Adrenal gland (tissue), 9 donors: ENCODE measurements at regions not wholly inside any gene's neighbourhood (a gene's known extent, or its start where the extent isn't known, plus 50 kb on each side); places are given as distances from the start of the nearest gene placed in this dataset.

ENCODE experiments used
- DNase-seq, 7 donors: peaks; one replicate each; pipeline ENCODE4 v3.0.0-alpha.2; 2019 to 2020
- H3K27ac ChIP-seq, 5 donors: fragments of 200-600 bp; sonication (generic) in 4 of 5; 1 replicate in 3 of 5; 2 replicates in 2 of 5; pipeline versions ENCODE4 v1.5.1 to v1.8.0; 2016 to 2020; ENCODE audit warnings: mild to moderate bottlenecking in 1 of 5
- H3K27me3 ChIP-seq: fragments of 200-600 bp; 2 replicates; pipeline ENCODE4 v1.8.0; 2021
- H3K36me3 ChIP-seq, 2 donors: fragments of 200-600 bp; replicated peaks in 1 of 2; 1 replicate in 1 of 2; 2 replicates in 1 of 2; pipeline versions ENCODE4 v1.5.1 to v1.8.0; 2018 to 2022
- H3K4me1 ChIP-seq, 2 donors: fragments of 200-600 bp; replicated peaks in 1 of 2; 1 replicate in 1 of 2; 2 replicates in 1 of 2; pipeline versions ENCODE4 v1.5.1 to v1.8.0; 2018 to 2021
- H3K4me3 ChIP-seq, 4 donors: fragments of 200-600 bp; sonication (generic) in 3 of 4; one replicate each; pipeline ENCODE4 v1.5.1; 2016 to 2018
- H3K9me3 ChIP-seq, 3 donors: fragments of 200-600 bp; sonication (generic) in 1 of 3; replicated peaks in 1 of 3; 1 replicate in 2 of 3; 2 replicates in 1 of 3; pipeline versions ENCODE4 v1.5.1 to v1.8.0; 2016 to 2021
- POLR2A ChIP-seq, 2 donors: fragments of 450-650 bp; IDR thresholded peaks; one replicate each; pipeline ENCODE4 v1.6.1; 2017; ENCODE audit warnings: antibody characterized with exemption in 2 of 2, mild to moderate bottlenecking in 2 of 2, moderate library complexity in 1 of 2
- WGBS, 4 donors: extraction: QIAGEN DNeasy Blood & Tissue Kit in 2 of 4; methylation state at CpG; one replicate each; pipeline versions ENCODE4 v1.1.5 to v1.1.7; 2013 to 2017; 5-methylcytosine and 5-hydroxymethylcytosine counted together
- intact Hi-C, 2 donors: fragments of 100-400 bp; cut with DNase I; formaldehyde crosslinking; loops; one replicate each; pipeline versions ENCODE4 v1.14.1 to v1.15.0; 2022 to 2023
- TF ChIP-seq, protein P1 (sequence below), 6 experiments: fragments of 450-650 bp in 4 of 6; fragments of 200-600 bp in 2 of 6; sonication (generic) in 1 of 6; IDR thresholded peaks; 1 replicate in 5 of 6; 2 replicates in 1 of 6; pipeline versions ENCODE4 v1.5.1 to v1.8.0; 2016 to 2021; ENCODE audit warnings: antibody characterized with exemption in 6 of 6, mild to moderate bottlenecking in 2 of 6, moderate library complexity in 1 of 6
- donor health status: healthy with polysubstance abuse.
- donor health status: Bipolar disorder and iron deficiency.
- donor health status: DM: yes; HTN: yes; CAD: no.
- donor health status: DM: no; HTN: no; CAD: no.
- donor health status: DM: no; HTN: no; CAD: no.

DNA sequence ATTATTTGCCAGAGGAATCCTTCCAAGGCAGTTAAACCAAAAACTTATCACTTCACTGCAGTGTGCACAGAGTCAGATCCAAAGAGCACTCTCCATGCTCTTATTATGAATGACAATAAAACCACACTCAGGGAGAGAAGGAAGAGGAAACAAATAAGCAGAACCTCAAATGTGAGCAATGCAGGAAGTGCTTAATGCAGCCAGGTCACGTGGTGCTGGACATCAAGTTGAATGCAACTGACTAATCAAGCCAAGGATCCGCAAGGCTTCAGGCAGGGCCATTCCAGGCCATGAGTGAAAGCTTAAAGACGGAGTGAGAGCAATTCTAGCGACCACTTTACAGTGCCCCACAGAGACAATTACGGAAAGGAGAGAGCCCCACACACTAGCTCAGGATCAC, 230.4 kb upstream of the PUM3 start:
- intact Hi-C loops: no loop called here
- Histone ChIP-seq H3K36me3 (no peaks in the 10 kb centered on the region), H3K9me3 (no peaks in the 10 kb centered on the region), H3K4me3 (no peak overlapping the region), H3K27ac (no peak overlapping the region), H3K27me3 (no peaks in the 10 kb centered on the region), H3K4me1 (no peaks in the 10 kb centered on the region)
- peak in 1 of 7 donors; percentile 5 for DNase-seq
- TF ChIP-seq, protein P1, sequence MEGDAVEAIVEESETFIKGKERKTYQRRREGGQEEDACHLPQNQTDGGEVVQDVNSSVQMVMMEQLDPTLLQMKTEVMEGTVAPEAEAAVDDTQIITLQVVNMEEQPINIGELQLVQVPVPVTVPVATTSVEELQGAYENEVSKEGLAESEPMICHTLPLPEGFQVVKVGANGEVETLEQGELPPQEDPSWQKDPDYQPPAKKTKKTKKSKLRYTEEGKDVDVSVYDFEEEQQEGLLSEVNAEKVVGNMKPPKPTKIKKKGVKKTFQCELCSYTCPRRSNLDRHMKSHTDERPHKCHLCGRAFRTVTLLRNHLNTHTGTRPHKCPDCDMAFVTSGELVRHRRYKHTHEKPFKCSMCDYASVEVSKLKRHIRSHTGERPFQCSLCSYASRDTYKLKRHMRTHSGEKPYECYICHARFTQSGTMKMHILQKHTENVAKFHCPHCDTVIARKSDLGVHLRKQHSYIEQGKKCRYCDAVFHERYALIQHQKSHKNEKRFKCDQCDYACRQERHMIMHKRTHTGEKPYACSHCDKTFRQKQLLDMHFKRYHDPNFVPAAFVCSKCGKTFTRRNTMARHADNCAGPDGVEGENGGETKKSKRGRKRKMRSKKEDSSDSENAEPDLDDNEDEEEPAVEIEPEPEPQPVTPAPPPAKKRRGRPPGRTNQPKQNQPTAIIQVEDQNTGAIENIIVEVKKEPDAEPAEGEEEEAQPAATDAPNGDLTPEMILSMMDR (IDR thresholded peaks at IDR 0.05): no peak
- no peak for TF ChIP-seq POLR2A (IDR thresholded peaks at IDR 0.05)
- 66 to 74% (median 70%) methylated on average over 5 of the region's 5 CpGs for WGBS, 4 donors

DNA sequence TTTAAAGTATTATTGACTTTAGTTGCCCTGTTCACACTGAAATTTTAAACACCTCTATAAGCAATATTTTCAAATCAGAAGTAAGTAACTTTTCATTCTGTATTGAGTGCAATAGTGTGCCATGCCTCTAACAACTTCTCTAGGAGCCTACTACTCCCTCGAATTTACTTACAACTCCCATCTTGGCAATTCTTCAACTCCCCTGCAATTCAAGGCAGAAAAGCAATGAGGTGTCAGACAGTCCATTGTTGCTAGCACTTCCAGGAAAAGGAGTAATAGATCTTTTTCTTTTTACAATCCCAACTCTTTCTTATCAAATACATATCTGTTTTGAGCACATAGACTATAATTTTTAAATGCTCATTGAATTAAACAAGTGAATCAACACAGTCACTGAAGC, 222.7 kb upstream of the PUM3 start:
- TF ChIP-seq, protein P1 (IDR thresholded peaks at IDR 0.05): no peak
- H3K4me1 ChIP-seq: no peaks in the 10 kb centered on the region
- H3K27ac ChIP-seq: no peak overlapping the region
- no peaks in the 10 kb centered on the region for H3K36me3 ChIP-seq
- intact Hi-C loops: no loop called here
- H3K9me3 ChIP-seq: no peaks in the 10 kb centered on the region
- DNase-seq: no peak
- WGBS, 4 donors: 18 to 33% (median 23%) methylated on average over 1 of the region's 1 CpG
- no peak overlapping the region for H3K4me3 ChIP-seq
- H3K27me3 ChIP-seq: no peaks in the 10 kb centered on the region

DNA sequence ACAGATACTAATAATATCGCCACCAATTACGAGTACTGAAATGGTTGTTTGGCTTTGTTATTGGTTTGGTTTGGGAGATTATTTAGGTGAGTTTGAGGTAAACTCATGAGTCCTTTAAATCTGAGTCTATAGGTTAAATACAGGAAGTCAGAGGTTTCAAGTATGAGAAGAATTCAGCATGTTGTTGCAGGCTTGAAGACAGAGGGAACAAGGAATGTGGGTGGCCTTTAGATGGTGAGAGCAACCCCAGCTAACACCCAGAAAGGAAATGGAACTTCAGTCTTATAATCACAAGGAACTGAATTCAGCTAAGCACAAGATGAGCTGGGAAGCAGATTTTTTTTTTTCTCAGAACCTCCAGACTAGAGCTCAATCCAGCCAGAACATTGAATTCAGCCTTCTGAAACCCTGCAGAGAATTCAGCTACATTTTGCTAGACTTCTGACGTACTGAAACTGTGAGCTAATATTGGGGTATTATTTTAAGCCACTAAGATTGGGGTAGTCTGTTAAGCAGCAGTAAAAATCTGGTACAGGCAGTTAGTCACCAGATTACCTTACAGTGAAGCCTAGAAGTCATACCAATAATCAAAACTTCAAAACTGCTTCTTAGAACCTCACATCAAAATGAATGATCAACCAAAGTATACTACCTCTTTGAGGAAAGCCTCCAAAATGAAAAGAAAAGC, 216.0 kb upstream of the PUM3 start:
- intact Hi-C loops: no loop called here
- no peak for DNase-seq
- Histone ChIP-seq H3K9me3 (no peaks in the 10 kb centered on the region), H3K4me3 (no peak overlapping the region), H3K4me1 (no peaks in the 10 kb centered on the region), H3K36me3 (no peaks in the 10 kb centered on the region), H3K27me3 (no peaks in the 10 kb centered on the region), H3K27ac (no peak overlapping the region)
- TF ChIP-seq POLR2A (IDR thresholded peaks at IDR 0.05): no peak
- TF ChIP-seq, protein P1 (IDR thresholded peaks at IDR 0.05): no peak
- 69 to 85% (median 76%) methylated on average over 3 of the region's 3 CpGs for WGBS, 4 donors

DNA sequence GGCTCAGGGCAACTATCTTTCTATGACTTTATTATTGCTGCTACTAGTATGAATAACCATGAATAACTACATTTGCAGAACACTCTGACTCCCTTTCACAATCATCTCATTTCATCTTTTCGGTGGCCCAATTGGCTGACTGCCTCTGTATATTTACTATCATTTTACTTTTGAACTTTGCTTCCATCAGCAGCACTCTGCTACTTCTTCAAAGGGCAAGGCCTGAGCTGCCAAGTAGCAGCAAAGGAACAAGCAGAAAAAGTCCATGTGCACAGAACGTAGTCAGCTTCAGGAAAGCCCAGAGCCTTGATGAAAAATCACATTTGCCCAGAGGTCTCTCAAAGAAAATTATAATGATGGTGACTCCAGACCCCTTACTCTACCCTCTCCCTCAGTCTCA, 214.5 kb upstream of the PUM3 start:
- H3K36me3 ChIP-seq: no peaks in the 10 kb centered on the region
- H3K9me3 ChIP-seq: no peaks in the 10 kb centered on the region
- intact Hi-C loops: no loop called here
- 35 to 55% (median 49%) methylated on average over 2 of the region's 2 CpGs for WGBS, 4 donors
- no peak for DNase-seq
- no peaks in the 10 kb centered on the region for H3K27me3 ChIP-seq
- no peak overlapping the region for H3K27ac ChIP-seq
- TF ChIP-seq POLR2A (IDR thresholded peaks at IDR 0.05): no peak
- TF ChIP-seq, protein P1 (IDR thresholded peaks at IDR 0.05): no peak
- no peaks in the 10 kb centered on the region for H3K4me1 ChIP-seq
- H3K4me3 ChIP-seq: no peak overlapping the region
